HepG2 (cell line): ENCODE measurements at regions not wholly inside any gene's neighbourhood (a gene's known extent, or its start where the extent isn't known, plus 50 kb on each side); places are given as distances from the start of the nearest gene placed in this dataset.

Source experiments
- ATAC-seq: fragments of 200-7000 bp; cut with Tn5 transposase; 3 replicates; pipeline ENCODE4 v1.9.1; 2020; ENCODE audit warnings: mild to moderate bottlenecking, moderate library complexity
- BruUV-seq: library from RNA; stranded (reverse); fragments of 400-500 nt; replicated peaks from 2 replicates; lab custom pipeline; 2021; lab: Mats Ljungman, UMichigan
- CTCF ChIA-PET: fragments of 300-600 bp; formaldehyde crosslinking; extraction: SDS; loops from one replicate; lab custom pipeline; 2021; ENCODE audit warnings: low total read pairs, inconsistent platforms, low intra/inter-chr PET ratio; lab: Yijun Ruan, JAX
- POLR2A ChIA-PET: fragments of 350-600 bp; sonication (Branson Sonifier 250); formaldehyde crosslinking; loops from one replicate; lab custom pipeline; 2020; ENCODE audit warnings: antibody characterized with exemption, inconsistent platforms; lab: Yijun Ruan, JAX
- DNase-seq: peaks from one replicate; pipeline ENCODE4 v3.0.0-alpha.2; 2015; ENCODE audit warnings: low spot score
- FAIRE-seq: peaks from 3 replicates; lab custom pipeline; 2011; peaks lifted over from hg19 to GRCh38; lab: Jason Lieb, UNC
- H2AFZ ChIP-seq: one replicate; pipeline ENCODE4 v1.6.1; 2011; ENCODE audit warnings: low read length, inconsistent platforms
- H3K27ac ChIP-seq: fragments of 300-600 bp; 3 replicates; pipeline ENCODE4 v1.8.0; 2011; ENCODE audit warnings: mixed run types, mild to moderate bottlenecking, mixed read lengths, low read length, inconsistent platforms; ENCODE audit not compliant: insufficient read depth; ENCODE audit errors: extremely low read length
- H3K27me3 ChIP-seq, 2 experiments: fragments of 200-600 bp in 1 of 2; 2 replicates in 1 of 2; 3 replicates in 1 of 2; pipeline versions ENCODE4 v1.6.0 to v1.8.0; 2011; ENCODE audit warnings: low read length in 2 of 2, mild to moderate bottlenecking in 2 of 2, moderate library complexity in 2 of 2, inconsistent platforms in 1 of 2; ENCODE audit not compliant: insufficient read depth in 2 of 2, control insufficient read depth in 1 of 2
- H3K36me3 ChIP-seq, 2 experiments: fragments of 200-600 bp in 1 of 2; replicated peaks in 1 of 2; 2 replicates in 1 of 2; 3 replicates in 1 of 2; pipeline versions ENCODE4 v1.5.1 to v1.8.0; 2011; ENCODE audit warnings: low read length in 2 of 2, inconsistent platforms in 1 of 2; ENCODE audit not compliant: insufficient read depth in 2 of 2, control insufficient read depth in 1 of 2
- H3K4me1 ChIP-seq: 2 replicates; pipeline ENCODE4 v1.5.1; 2012; ENCODE audit warnings: low read length, inconsistent platforms; ENCODE audit not compliant: insufficient read depth
- H3K4me2 ChIP-seq: 2 replicates; pipeline ENCODE4 v1.6.0; 2011; ENCODE audit warnings: low read depth, low read length, inconsistent platforms
- H3K4me3 ChIP-seq, 3 experiments: fragments of 200-600 bp in 1 of 3; sonication (generic), shearing (Covaris generic) in 1 of 3; replicated peaks in 1 of 3; 2 replicates each; pipeline ENCODE4 v1.5.1; 2011 to 2016; ENCODE audit warnings: low read length in 3 of 3, inconsistent platforms in 2 of 3, low read depth in 2 of 3, mild to moderate bottlenecking in 2 of 3, control low read depth in 1 of 3, mixed read lengths in 1 of 3; ENCODE audit not compliant: insufficient read depth in 1 of 3
- H3K79me2 ChIP-seq: one replicate; pipeline ENCODE4 v1.6.1; 2011; ENCODE audit warnings: low read length, inconsistent platforms; ENCODE audit not compliant: insufficient read depth
- H3K9ac ChIP-seq: 2 replicates; pipeline ENCODE4 v1.6.0; 2011; ENCODE audit warnings: mild to moderate bottlenecking, low read depth, low read length, inconsistent platforms; ENCODE audit not compliant: insufficient read depth
- H3K9me3 ChIP-seq: 2 replicates; pipeline ENCODE4 v1.5.1; 2012; ENCODE audit warnings: mild to moderate bottlenecking, low read length
- H4K20me1 ChIP-seq: 2 replicates; pipeline ENCODE4 v1.6.0; 2011; ENCODE audit warnings: inconsistent platforms, mild to moderate bottlenecking, low read length, moderate library complexity; ENCODE audit not compliant: insufficient read depth
- AHR ChIP-seq: IDR thresholded peaks from 2 replicates; pipeline ENCODE4 v1.6.1; 2018; ENCODE audit warnings: missing genetic modification reagents, missing compliant biosample characterization
- ATF7 ChIP-seq, 2 experiments: fragments of 450-650 bp in 1 of 2; sonication (generic) in 1 of 2; formaldehyde crosslinking in 1 of 2; IDR thresholded peaks; 2 replicates each; pipeline versions ENCODE4 v1.4.0 to v1.6.1; 2016 to 2020; ENCODE audit warnings: antibody characterized with exemption in 1 of 2, mild to moderate bottlenecking in 1 of 2, missing genetic modification reagents in 1 of 2
- EP300 ChIP-seq, 3 experiments: sonication (generic) in 1 of 3; formaldehyde crosslinking in 1 of 3; IDR thresholded peaks; 2 replicates each; pipeline versions ENCODE4 v1.5.1 to v1.6.1; 2011 to 2020; ENCODE audit warnings: low read depth in 2 of 3, low read length in 2 of 3, borderline replicate concordance in 1 of 3, improper control_type of control experiment in 1 of 3, mild to moderate bottlenecking in 1 of 3, missing genetic modification reagents in 1 of 3, moderate library complexity in 1 of 3
- FOXO1 ChIP-seq: sonication (generic); formaldehyde crosslinking; IDR thresholded peaks from 2 replicates; pipeline ENCODE4 v1.4.0; 2020; ENCODE audit warnings: missing genetic modification reagents
- HCFC1 ChIP-seq: fragments of 150-350 bp; IDR thresholded peaks from 2 replicates; pipeline ENCODE4 v1.6.1; 2014; ENCODE audit warnings: low read depth, low read length
- MED1 ChIP-seq: sonication (generic); formaldehyde crosslinking; IDR thresholded peaks from 2 replicates; pipeline ENCODE4 v1.4.0; 2020; ENCODE audit warnings: missing genetic modification reagents
- MEIS1 ChIP-seq: sonication (generic); formaldehyde crosslinking; IDR thresholded peaks from 2 replicates; pipeline ENCODE4 v1.9.0; 2021; ENCODE audit warnings: mild to moderate bottlenecking, missing genetic modification reagents, moderate library complexity, borderline replicate concordance
- MLXIP ChIP-seq: sonication (generic); formaldehyde crosslinking; IDR thresholded peaks from 2 replicates; pipeline ENCODE4 v1.9.0; 2021; ENCODE audit warnings: missing genetic modification reagents, borderline replicate concordance
- RARA ChIP-seq: IDR thresholded peaks from 2 replicates; pipeline ENCODE4 v1.6.1; 2016; ENCODE audit warnings: missing genetic modification reagents, missing compliant biosample characterization
- ZFAT ChIP-seq: sonication (generic); formaldehyde crosslinking; conservative IDR thresholded peaks from 2 replicates; pipeline ENCODE4 v1.8.1; 2023; ENCODE audit warnings: missing genetic modification reagents, inconsistent platforms
- ZNF205 ChIP-seq: IDR thresholded peaks from 2 replicates; pipeline ENCODE4 v1.6.1; 2018; ENCODE audit warnings: missing biosample characterization, missing genetic modification reagents
- ZNF235 ChIP-seq: sonication (generic); formaldehyde crosslinking; IDR thresholded peaks from 2 replicates; pipeline ENCODE4 v1.8.1; 2023; ENCODE audit warnings: mild to moderate bottlenecking, missing genetic modification reagents, borderline replicate concordance
- ZNF333 ChIP-seq: sonication (generic); formaldehyde crosslinking; IDR thresholded peaks from 2 replicates; pipeline ENCODE4 v1.4.0; 2020; ENCODE audit warnings: mild to moderate bottlenecking, missing genetic modification reagents, borderline replicate concordance
- ZNF558 ChIP-seq: sonication (generic); formaldehyde crosslinking; IDR thresholded peaks from 2 replicates; pipeline ENCODE4 v1.9.0; 2022; ENCODE audit warnings: mild to moderate bottlenecking, missing genetic modification reagents, borderline replicate concordance
- ZNF629 ChIP-seq: sonication (generic); formaldehyde crosslinking; conservative IDR thresholded peaks from 2 replicates; pipeline ENCODE4 v1.5.0; 2020; ENCODE audit warnings: missing genetic modification reagents
- ZNF652 ChIP-seq: IDR thresholded peaks from 2 replicates; pipeline ENCODE4 v1.6.1; 2016; ENCODE audit warnings: low read depth, borderline replicate concordance
- ZNF83 ChIP-seq: sonication (generic); formaldehyde crosslinking; IDR thresholded peaks from 2 replicates; pipeline ENCODE4 v1.4.0; 2020; ENCODE audit warnings: missing genetic modification reagents, mild to moderate bottlenecking, borderline replicate concordance
- WGBS: methylation state at CpG from one replicate; pipeline ENCODE4 v1.1.6; 2017; ENCODE audit warnings: low lambda C conversion rate; 5-methylcytosine and 5-hydroxymethylcytosine counted together
- in situ Hi-C: cut with HindIII; loops from 2 replicates; pipeline ENCODE4 v1.10.0; 2017; ENCODE audit warnings: low pct_unique_long_range_greater_than_20kb; ENCODE audit not compliant: extremely low pct_ligation_motif_present
- intact Hi-C: fragments of 100-400 bp; cut with micrococcal nuclease; formaldehyde crosslinking; loops from one replicate; pipeline ENCODE4 v1.10.0; 2022; ENCODE audit not compliant: unreplicated experiment
- TF ChIP-seq, protein P1 (sequence below): sonication (generic); formaldehyde crosslinking; IDR thresholded peaks from 2 replicates; pipeline ENCODE4 v1.8.0; 2023; ENCODE audit warnings: mild to moderate bottlenecking, missing genetic modification reagents

DNA sequence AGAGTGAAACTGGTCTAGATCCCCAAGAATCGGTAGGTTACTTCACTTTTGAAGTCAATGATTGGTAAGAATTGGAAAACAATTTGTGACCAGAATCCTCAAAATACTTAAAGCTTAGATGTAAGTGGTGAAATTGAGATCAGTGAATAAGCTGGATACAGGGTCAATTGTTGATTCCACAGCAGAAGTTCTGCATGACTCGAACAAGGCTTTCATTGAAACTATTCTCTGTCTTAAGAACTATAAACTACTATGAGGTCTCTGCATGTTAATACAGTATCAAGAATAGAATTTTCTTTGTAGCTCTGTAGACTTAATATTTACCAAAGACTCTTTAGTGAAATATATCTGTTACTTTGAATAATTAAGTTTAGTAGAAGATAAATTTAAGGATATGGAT, 324.2 kb upstream of the FIGN start:
- Histone ChIP-seq H3K9me3 (no peaks in the 10 kb centered on the region), H3K79me2 (no peaks in the 10 kb centered on the region), H3K4me2 (no peak overlapping the region), H2AFZ (no peak overlapping the region), H3K36me3 (no peaks in the 10 kb centered on the region), H3K4me1 (no peaks in the 10 kb centered on the region), H3K9ac (no peak overlapping the region), H3K4me3 (no peak overlapping the region)
- no TSS peak for BruUV-seq
- ChIA-PET CTCF (interaction anchor here (1.4 to 2.5 kb wide), 2 partner anchors 589 to 714 kb away, joined by 3 to 11 read pairs; no protein-coding TSS in a partner anchor), POLR2A (no interaction called here)
- intact Hi-C loops = loop anchor here (5.0 kb wide), 2 partner anchors 183 to 437 kb away; no protein-coding TSS in a partner anchor
- TF ChIP-seq, protein P1, sequence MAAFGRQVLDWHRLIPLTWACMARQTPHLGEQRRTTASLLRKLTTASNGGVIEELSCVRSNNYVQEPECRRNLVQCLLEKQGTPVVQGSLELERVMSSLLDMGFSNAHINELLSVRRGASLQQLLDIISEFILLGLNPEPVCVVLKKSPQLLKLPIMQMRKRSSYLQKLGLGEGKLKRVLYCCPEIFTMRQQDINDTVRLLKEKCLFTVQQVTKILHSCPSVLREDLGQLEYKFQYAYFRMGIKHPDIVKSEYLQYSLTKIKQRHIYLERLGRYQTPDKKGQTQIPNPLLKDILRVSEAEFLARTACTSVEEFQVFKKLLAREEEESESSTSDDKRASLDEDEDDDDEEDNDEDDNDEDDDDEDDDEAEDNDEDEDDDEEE (CRISPR knock-in tag) = no peak
- TF ChIP-seq ZNF333 = no peak
- no peak for TF ChIP-seq ZNF235 (CRISPR knock-in tag)
- no peak for TF ChIP-seq FOXO1 (CRISPR knock-in tag)
- TF ChIP-seq ZFAT (CRISPR knock-in tag) = no peak
- TF ChIP-seq AHR (CRISPR knock-in tag) = no peak
- no peak for TF ChIP-seq EP300 (IDR thresholded peaks at IDR 0.05; ENCODE audit: low read depth in 2 of 2, low read length in 2 of 2)
- no peak for TF ChIP-seq EP300 (CRISPR knock-in tag; IDR thresholded peaks at IDR 0.05; ENCODE audit: borderline replicate concordance)
- no peak for TF ChIP-seq ZNF558 (CRISPR knock-in tag)
- TF ChIP-seq ZNF205 (CRISPR knock-in tag) = no peak
- no peak for TF ChIP-seq MEIS1 (CRISPR knock-in tag)
- no peak for TF ChIP-seq ZNF629 (CRISPR knock-in tag)
- no peak for TF ChIP-seq MLXIP
- TF ChIP-seq ATF7 (IDR thresholded peaks at IDR 0.05) = no peak
- no peak for TF ChIP-seq ATF7 (CRISPR knock-in tag; IDR thresholded peaks at IDR 0.05)
- TF ChIP-seq ZNF83 = no peak
- no peak for TF ChIP-seq ZNF652 (CRISPR knock-in tag)
- TF ChIP-seq MED1 (CRISPR knock-in tag) = no peak
- no peak for TF ChIP-seq HCFC1
- no peak for TF ChIP-seq RARA (CRISPR knock-in tag)
- TF ChIP-seq, all 625 proteins: peak for 0
- no peak for ATAC-seq
- no peaks in the 10 kb centered on the region for H3K27me3 ChIP-seq
- H3K27ac ChIP-seq = no peak overlapping the region
- no peak for FAIRE-seq
- DNase-seq = no peak
- WGBS = 6% methylated on average over 2 of the region's 2 CpGs
- no peaks in the 10 kb centered on the region for H4K20me1 ChIP-seq
- in situ Hi-C loops = loop anchor here (5.0 to 10.0 kb wide), 2 partner anchors 713 to 865 kb away; no protein-coding TSS in a partner anchor
